K562 (cell line): ENCODE measurements at regions not wholly inside any gene's neighbourhood (a gene's known extent, or its start where the extent isn't known, plus 50 kb on each side); places are given as distances from the start of the nearest gene placed in this dataset.
A peak's percentile ranks its signal among the peaks of the same experiment; 100 is the strongest.

ENCODE experiments used
- BACH1 ChIP-seq: fragments of 200-800 bp; sonication (Bioruptor generic); IDR thresholded peaks from 2 replicates; pipeline ENCODE4 v1.6.1; 2016; ENCODE audit warnings: missing genetic modification characterization, missing compliant biosample characterization
- GABPB1 ChIP-seq: sonication (generic); formaldehyde crosslinking; IDR thresholded peaks from 2 replicates; pipeline ENCODE4 v1.8.0; 2022; ENCODE audit warnings: mild to moderate bottlenecking, missing genetic modification reagents
- GTF2F1 ChIP-seq: IDR thresholded peaks from 2 replicates; pipeline ENCODE4 v1.6.1; 2011; ENCODE audit warnings: low read depth, low read length, improper control_type of control experiment
- HNRNPL ChIP-seq: fragments of 200-400 bp; formaldehyde crosslinking; IDR thresholded peaks from 2 replicates; pipeline ENCODE4 v1.6.1; 2017; ENCODE audit warnings: low read depth, mild to moderate bottlenecking, low read length
- LCOR ChIP-seq: sonication (generic); formaldehyde crosslinking; IDR thresholded peaks from 2 replicates; pipeline ENCODE4 v1.8.0; 2022; ENCODE audit warnings: mild to moderate bottlenecking, missing genetic modification reagents
- MEF2D ChIP-seq: conservative IDR thresholded peaks from 2 replicates; pipeline ENCODE4 v1.6.1; 2016; ENCODE audit warnings: low read depth, missing genetic modification characterization, missing compliant biosample characterization
- MGA ChIP-seq: fragments of 450-650 bp; IDR thresholded peaks from 2 replicates; pipeline ENCODE4 v1.6.1; 2016; ENCODE audit warnings: mild to moderate bottlenecking, moderate library complexity
- NONO ChIP-seq, 2 experiments: fragments of 200-400 bp in 1 of 2; fragments of 450-650 bp in 1 of 2; formaldehyde crosslinking in 1 of 2; IDR thresholded peaks; 2 replicates each; pipeline ENCODE4 v1.6.1; 2017; ENCODE audit warnings: low read depth in 2 of 2, mild to moderate bottlenecking in 2 of 2, moderate library complexity in 2 of 2, low read length in 1 of 2
- POLR2AphosphoS2 ChIP-seq: IDR thresholded peaks from 2 replicates; pipeline ENCODE4 v1.6.1; 2012; ENCODE audit warnings: low read length, improper control_type of control experiment
- SIRT6 ChIP-seq: IDR thresholded peaks from one replicate; pipeline ENCODE4 v1.6.1; 2012; ENCODE audit warnings: low read depth, mild to moderate bottlenecking, control low read depth, inconsistent platforms, low read length, moderate library complexity
- STAT6 ChIP-seq: sonication (generic); formaldehyde crosslinking; IDR thresholded peaks from 2 replicates; pipeline ENCODE4 v1.8.1; 2023; ENCODE audit warnings: mild to moderate bottlenecking, missing genetic modification reagents
- YY1 ChIP-seq, 3 experiments: IDR thresholded peaks; 2 replicates each; pipeline ENCODE4 v1.6.1; 2011; ENCODE audit warnings: low read length in 2 of 3, mild to moderate bottlenecking in 2 of 3, moderate library complexity in 2 of 3, borderline replicate concordance in 1 of 3, control low read depth in 1 of 3, low read depth in 1 of 3; ENCODE audit not compliant: insufficient read depth in 3 of 3, insufficient replicate concordance in 2 of 3, control insufficient read depth in 1 of 3, insufficient read length in 1 of 3; ENCODE audit errors: extremely low read depth in 1 of 3
- ZNF507 ChIP-seq: conservative IDR thresholded peaks from 2 replicates; pipeline ENCODE4 v1.6.1; 2017; ENCODE audit warnings: missing genetic modification characterization, missing compliant biosample characterization
- ZSCAN29 ChIP-seq: fragments of 450-650 bp; IDR thresholded peaks from 2 replicates; pipeline ENCODE4 v1.6.1; 2017

- TF ChIP-seq MGA (peak; percentile 65), LCOR (CRISPR knock-in tag) (no peak), BACH1 (no peak), YY1 (IDR thresholded peaks at IDR 0.05; ENCODE audit: borderline replicate concordance in 1 of 3, control insufficient read depth in 1 of 3, extremely low read depth in 1 of 3, insufficient read depth in 3 of 3, insufficient read length in 1 of 3, insufficient replicate concordance in 2 of 3, low read depth in 1 of 3, low read length in 2 of 3) (peak in 2 of 3 experiments; percentile 7 to 67), STAT6 (CRISPR knock-in tag) (no peak), ZNF507 (tag) (no peak), MEF2D (tag) (no peak), GABPB1 (CRISPR knock-in tag) (no peak), GTF2F1 (no peak), POLR2AphosphoS2 (no peak), HNRNPL (no peak), NONO (IDR thresholded peaks at IDR 0.05; ENCODE audit: low read depth in 2 of 2, low read length in 1 of 2) (no peak), SIRT6 (no peak), ZSCAN29 (no peak)
These were observed 203.6 kb upstream of the SESN3 start (continued) for GRCh38 chr11:95434489-95435057.
